GM18505 (cell line): ENCODE measurements at regions not wholly inside any gene's neighbourhood (a gene's known extent, or its start where the extent isn't known, plus 50 kb on each side); places are given as distances from the start of the nearest gene placed in this dataset.
"Not testable (repeated sequence)": the region's sequence is repeated elsewhere in the genome, so short reads cannot be mapped to it uniquely, and the experiment has no call there.

Experiments used
- ATAC-seq: cut with Tn5 transposase; IDR thresholded peaks from one replicate; pipeline ENCODE4 v1.9.1; 2021; ENCODE audit not compliant: unreplicated experiment
- POLR2A ChIP-seq: IDR thresholded peaks from 4 replicates; pipeline ENCODE4 v1.6.1; 2011; ENCODE audit warnings: borderline replicate concordance; ENCODE audit not compliant: insufficient read depth, insufficient read length; ENCODE audit errors: extremely low read depth

- ATAC-seq: no peak
Measured at GRCh38 chr4:103499094-103499493, 220.7 kb downstream of the TACR3 start.

GRCh38 chr4:103498161-103499070, 221.4 kb downstream of the TACR3 start:
- peak; percentile 82 for ATAC-seq
- TF ChIP-seq POLR2A: no peak

More at GRCh38 chr4:103499094-103499493, 220.7 kb downstream of the TACR3 start:
- no peak for TF ChIP-seq POLR2A

GRCh38 chr4:103497692-103498091, 222.1 kb downstream of the TACR3 start:
- no peak for TF ChIP-seq POLR2A

GRCh38 chr4:103496800-103497199, 223.0 kb downstream of the TACR3 start:
- ATAC-seq: peak; percentile 19
- TF ChIP-seq POLR2A: no peak

More at GRCh38 chr4:103497692-103498091, 222.1 kb downstream of the TACR3 start:
- peak; percentile 49 for ATAC-seq

- no peak for ATAC-seq
- TF ChIP-seq POLR2A: no peak
Measured at GRCh38 chr4:103493450-103494159, 226.2 kb downstream of the TACR3 start.

- ATAC-seq: not testable (repeated sequence)
Measured at GRCh38 chr4:103485296-103485695, 234.5 kb downstream of the TACR3 start.

GRCh38 chr4:103484521-103484920, 235.3 kb downstream of the TACR3 start:
- no peak for TF ChIP-seq POLR2A
- no peak for ATAC-seq

- TF ChIP-seq POLR2A: no peak
- ATAC-seq: no peak
Measured at GRCh38 chr4:103482893-103483292, 236.9 kb downstream of the TACR3 start.

GRCh38 chr4:103482471-103482870, 237.3 kb downstream of the TACR3 start:
- no peak for ATAC-seq
- TF ChIP-seq POLR2A: no peak

- TF ChIP-seq POLR2A: no peak
- no peak for ATAC-seq
Measured at GRCh38 chr4:103478734-103479133, 241.1 kb downstream of the TACR3 start.

- ATAC-seq: no peak
- TF ChIP-seq POLR2A: no peak
Measured at GRCh38 chr4:103478210-103478609, 241.6 kb downstream of the TACR3 start.

- TF ChIP-seq POLR2A: no peak
- no peak for ATAC-seq
Measured at GRCh38 chr4:103457566-103457965, 259.4 kb upstream of the CENPE start.

GRCh38 chr4:103451341-103451740, 253.2 kb upstream of the CENPE start:
- ATAC-seq: no peak
- no peak for TF ChIP-seq POLR2A

- ATAC-seq: no peak
Measured at GRCh38 chr4:103450693-103451092, 252.6 kb upstream of the CENPE start.

More at GRCh38 chr4:103450693-103451092, 252.6 kb upstream of the CENPE start:
- TF ChIP-seq POLR2A: no peak
